ENCODE measurements at regions not wholly inside any gene's neighbourhood (a gene's known extent, or its start where the extent isn't known, plus 50 kb on each side); places are given as distances from the start of the nearest gene placed in this dataset.

- TF ChIP-seq ZNF114 (CRISPR knock-in tag; IDR thresholded peaks at IDR 0.05) (no peak), EZH2phosphoT487 (IDR thresholded peaks at IDR 0.05; ENCODE audit: unreplicated experiment) (no peak), CREB1 (CRISPR knock-in tag; IDR thresholded peaks at IDR 0.05; ENCODE audit: low read depth) (no peak), ZNF331 (CRISPR knock-in tag; IDR thresholded peaks at IDR 0.05; ENCODE audit: low read depth) (no peak), JUNB (IDR thresholded peaks at IDR 0.05; ENCODE audit: unreplicated experiment) (no peak), POLR2AphosphoS5 (IDR thresholded peaks at IDR 0.05; ENCODE audit: low read depth) (no peak), ZNF462 (CRISPR knock-in tag; IDR thresholded peaks at IDR 0.05) (no peak), EZH2 (IDR thresholded peaks at IDR 0.05; ENCODE audit: low read depth, unreplicated experiment) (no peak), ETS1 (IDR thresholded peaks at IDR 0.05) (no peak), NANOG (IDR thresholded peaks at IDR 0.05; ENCODE audit: borderline replicate concordance) (no peak)
- TF ChIP-seq, protein P1, sequence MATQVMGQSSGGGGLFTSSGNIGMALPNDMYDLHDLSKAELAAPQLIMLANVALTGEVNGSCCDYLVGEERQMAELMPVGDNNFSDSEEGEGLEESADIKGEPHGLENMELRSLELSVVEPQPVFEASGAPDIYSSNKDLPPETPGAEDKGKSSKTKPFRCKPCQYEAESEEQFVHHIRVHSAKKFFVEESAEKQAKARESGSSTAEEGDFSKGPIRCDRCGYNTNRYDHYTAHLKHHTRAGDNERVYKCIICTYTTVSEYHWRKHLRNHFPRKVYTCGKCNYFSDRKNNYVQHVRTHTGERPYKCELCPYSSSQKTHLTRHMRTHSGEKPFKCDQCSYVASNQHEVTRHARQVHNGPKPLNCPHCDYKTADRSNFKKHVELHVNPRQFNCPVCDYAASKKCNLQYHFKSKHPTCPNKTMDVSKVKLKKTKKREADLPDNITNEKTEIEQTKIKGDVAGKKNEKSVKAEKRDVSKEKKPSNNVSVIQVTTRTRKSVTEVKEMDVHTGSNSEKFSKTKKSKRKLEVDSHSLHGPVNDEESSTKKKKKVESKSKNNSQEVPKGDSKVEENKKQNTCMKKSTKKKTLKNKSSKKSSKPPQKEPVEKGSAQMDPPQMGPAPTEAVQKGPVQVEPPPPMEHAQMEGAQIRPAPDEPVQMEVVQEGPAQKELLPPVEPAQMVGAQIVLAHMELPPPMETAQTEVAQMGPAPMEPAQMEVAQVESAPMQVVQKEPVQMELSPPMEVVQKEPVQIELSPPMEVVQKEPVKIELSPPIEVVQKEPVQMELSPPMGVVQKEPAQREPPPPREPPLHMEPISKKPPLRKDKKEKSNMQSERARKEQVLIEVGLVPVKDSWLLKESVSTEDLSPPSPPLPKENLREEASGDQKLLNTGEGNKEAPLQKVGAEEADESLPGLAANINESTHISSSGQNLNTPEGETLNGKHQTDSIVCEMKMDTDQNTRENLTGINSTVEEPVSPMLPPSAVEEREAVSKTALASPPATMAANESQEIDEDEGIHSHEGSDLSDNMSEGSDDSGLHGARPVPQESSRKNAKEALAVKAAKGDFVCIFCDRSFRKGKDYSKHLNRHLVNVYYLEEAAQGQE (IDR thresholded peaks at IDR 0.05; ENCODE audit: unreplicated experiment): no peak
- TF ChIP-seq, protein P2, sequence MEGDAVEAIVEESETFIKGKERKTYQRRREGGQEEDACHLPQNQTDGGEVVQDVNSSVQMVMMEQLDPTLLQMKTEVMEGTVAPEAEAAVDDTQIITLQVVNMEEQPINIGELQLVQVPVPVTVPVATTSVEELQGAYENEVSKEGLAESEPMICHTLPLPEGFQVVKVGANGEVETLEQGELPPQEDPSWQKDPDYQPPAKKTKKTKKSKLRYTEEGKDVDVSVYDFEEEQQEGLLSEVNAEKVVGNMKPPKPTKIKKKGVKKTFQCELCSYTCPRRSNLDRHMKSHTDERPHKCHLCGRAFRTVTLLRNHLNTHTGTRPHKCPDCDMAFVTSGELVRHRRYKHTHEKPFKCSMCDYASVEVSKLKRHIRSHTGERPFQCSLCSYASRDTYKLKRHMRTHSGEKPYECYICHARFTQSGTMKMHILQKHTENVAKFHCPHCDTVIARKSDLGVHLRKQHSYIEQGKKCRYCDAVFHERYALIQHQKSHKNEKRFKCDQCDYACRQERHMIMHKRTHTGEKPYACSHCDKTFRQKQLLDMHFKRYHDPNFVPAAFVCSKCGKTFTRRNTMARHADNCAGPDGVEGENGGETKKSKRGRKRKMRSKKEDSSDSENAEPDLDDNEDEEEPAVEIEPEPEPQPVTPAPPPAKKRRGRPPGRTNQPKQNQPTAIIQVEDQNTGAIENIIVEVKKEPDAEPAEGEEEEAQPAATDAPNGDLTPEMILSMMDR (conservative IDR thresholded peaks at IDR 0.05; ENCODE audit: low read depth in 2 of 2): no peak
- H3K36me3 Mint-ChIP-seq (ENCODE audit: low read depth): no peaks in the 10 kb centered on the region
- Histone ChIP-seq H4K20me1 (replicated peaks; ENCODE audit: insufficient read depth) (no peaks in the 10 kb centered on the region), H3F3A (replicated peaks; ENCODE audit: low read depth) (no peaks in the 10 kb centered on the region), H3K4me1 (ENCODE audit: insufficient read depth) (peaks cover 13% of the 10 kb centered on the region), H2AFZ (peak overlapping the region; percentile 79; the same call in 1 of the 2 replicates), H3K4me2 (no peak overlapping the region), H3K79me2 (replicated peaks; ENCODE audit: insufficient read depth) (no peaks in the 10 kb centered on the region), H3K27ac (ENCODE audit: low read depth) (no peak overlapping the region), H3K9me2 (ENCODE audit: insufficient read depth) (peaks cover 5% of the 10 kb centered on the region), H3K4me3 (no peak overlapping the region), H3K36me3 (ENCODE audit: insufficient read depth) (no peaks in the 10 kb centered on the region), H3K27me3 (ENCODE audit: insufficient read depth) (no peaks in the 10 kb centered on the region)
- no peak for DNase-seq (ENCODE audit: low spot score)
- peaks cover 7% of the 10 kb centered on the region for H3K27me3 Mint-ChIP-seq (ENCODE audit: insufficient read depth, low read depth, poor library complexity)
- no peak for ATAC-seq
- H3K27ac Mint-ChIP-seq: no peak overlapping the region
- H3K4me3 Mint-ChIP-seq: no peak overlapping the region
- no peaks in the 10 kb centered on the region for H3K9me3 Mint-ChIP-seq
- H3K4me1 Mint-ChIP-seq: peaks cover 34% of the 10 kb centered on the region
These were observed 308.4 kb upstream of the PRKCQ start for GRCh38 chr10:6888434-6888833.
